Calu3 (cell line): ENCODE measurements at regions not wholly inside any gene's neighbourhood (a gene's known extent, or its start where the extent isn't known, plus 50 kb on each side); places are given as distances from the start of the nearest gene placed in this dataset.

Experiments
- BruUV-seq: library from RNA; stranded (reverse); fragments of 400-500 nt; replicated peaks from 2 replicates; lab custom pipeline; 2021; lab: Mats Ljungman, UMichigan
- CTCF ChIA-PET: fragments of 300-600 bp; sonication (Branson Sonifier 250); formaldehyde crosslinking; loops from one replicate; lab custom pipeline; 2022; ENCODE audit warnings: antibody characterized with exemption; lab: Charles Lee
- DNase-seq: peaks from one replicate; pipeline ENCODE4 v3.0.0; 2022
- H3K27ac Mint-ChIP-seq: one replicate; pipeline ENCODE4 v1.8.0; 2022; ENCODE audit warnings: mixed read lengths; ENCODE audit not compliant: unreplicated experiment
- H3K27me3 Mint-ChIP-seq: one replicate; pipeline ENCODE4 v1.8.0; 2022; ENCODE audit warnings: mixed read lengths; ENCODE audit not compliant: unreplicated experiment
- H3K36me3 Mint-ChIP-seq: one replicate; pipeline ENCODE4 v1.8.0; 2022; ENCODE audit warnings: mild to moderate bottlenecking, moderate library complexity, mixed read lengths; ENCODE audit not compliant: insufficient read depth, unreplicated experiment
- H3K4me1 Mint-ChIP-seq: one replicate; pipeline ENCODE4 v1.8.0; 2022; ENCODE audit warnings: mild to moderate bottlenecking, low read depth, mixed read lengths; ENCODE audit not compliant: unreplicated experiment
- H3K4me3 Mint-ChIP-seq: one replicate; pipeline ENCODE4 v1.8.0; 2022; ENCODE audit warnings: mild to moderate bottlenecking, low read depth, moderate library complexity, mixed read lengths; ENCODE audit not compliant: unreplicated experiment
- H3K9me3 Mint-ChIP-seq: one replicate; pipeline ENCODE4 v1.8.0; 2022; ENCODE audit warnings: low read depth, mixed read lengths; ENCODE audit not compliant: unreplicated experiment
- CTCF ChIP-seq: fragments of 200-600 bp; IDR thresholded peaks from one replicate; pipeline ENCODE4 v1.8.0; 2022; ENCODE audit warnings: antibody characterized with exemption; ENCODE audit not compliant: unreplicated experiment
- intact Hi-C: fragments of 100-400 bp; cut with micrococcal nuclease; formaldehyde crosslinking; loops from one replicate; pipeline ENCODE4 v1.10.0; 2022; ENCODE audit not compliant: unreplicated experiment

- H3K36me3 Mint-ChIP-seq, result no peaks in the 10 kb centered on the region
- H3K4me1 Mint-ChIP-seq, result no peaks in the 10 kb centered on the region
- H3K27ac Mint-ChIP-seq, result no peak overlapping the region
- H3K9me3 Mint-ChIP-seq, result no peaks in the 10 kb centered on the region
- BruUV-seq, result no TSS peak
- DNase-seq, result no peak
- no peaks in the 10 kb centered on the region for H3K27me3 Mint-ChIP-seq
- CTCF ChIA-PET, result no interaction called here
- intact Hi-C loops, result no loop called here
- no peak for TF ChIP-seq CTCF
- no peak overlapping the region for H3K4me3 Mint-ChIP-seq
Observed at GRCh38 chr21:31524140-31524539, 135.4 kb upstream of the SOD1 start.

- Mint-ChIP-seq H3K36me3 (no peaks in the 10 kb centered on the region), H3K27me3 (no peaks in the 10 kb centered on the region), H3K4me3 (no peak overlapping the region), H3K9me3 (no peaks in the 10 kb centered on the region), H3K4me1 (no peaks in the 10 kb centered on the region), H3K27ac (no peak overlapping the region)
- DNase-seq, result no peak
- BruUV-seq, result no TSS peak
- CTCF ChIA-PET, result interaction anchor here (0.6 kb wide), 1 partner anchor 55 kb away, joined by 7 read pairs; no protein-coding TSS in a partner anchor
- no peak for TF ChIP-seq CTCF
- intact Hi-C loops, result no loop called here
Observed at GRCh38 chr21:31521515-31521914, 138.0 kb upstream of the SOD1 start.

GRCh38 chr21:31520561-31521098 lies 138.9 kb upstream of the SOD1 start:
- CTCF ChIA-PET, result no interaction called here
- no TSS peak for BruUV-seq
- Mint-ChIP-seq H3K4me1 (no peaks in the 10 kb centered on the region), H3K4me3 (no peak overlapping the region), H3K36me3 (no peaks in the 10 kb centered on the region), H3K9me3 (no peaks in the 10 kb centered on the region), H3K27ac (no peak overlapping the region), H3K27me3 (no peaks in the 10 kb centered on the region)
- TF ChIP-seq CTCF, result no peak
- no peak for DNase-seq
- intact Hi-C loops, result no loop called here

GRCh38 chr21:31518580-31518979 lies 140.9 kb upstream of the SOD1 start:
- no TSS peak for BruUV-seq
- no peak for DNase-seq
- no peak overlapping the region for H3K27ac Mint-ChIP-seq
- no peak for TF ChIP-seq CTCF
- H3K4me3 Mint-ChIP-seq, result no peak overlapping the region
- H3K36me3 Mint-ChIP-seq, result no peaks in the 10 kb centered on the region
- H3K27me3 Mint-ChIP-seq, result no peaks in the 10 kb centered on the region
- intact Hi-C loops, result loop anchor here (10.0 kb wide), 1 partner anchor 324 kb away; no protein-coding TSS in a partner anchor
- H3K9me3 Mint-ChIP-seq, result no peaks in the 10 kb centered on the region
- CTCF ChIA-PET, result no interaction called here
- H3K4me1 Mint-ChIP-seq, result peaks cover 8% of the 10 kb centered on the region
